SK-N-SH (cell line): ENCODE measurements at regions not wholly inside any gene's neighbourhood (a gene's known extent, or its start where the extent isn't known, plus 50 kb on each side); places are given as distances from the start of the nearest gene placed in this dataset.
A peak's percentile ranks its signal among the peaks of the same experiment; 100 is the strongest.

Experiments used
- CTCF ChIA-PET: fragments of 300-600, 350-600 bp; formaldehyde crosslinking; extraction: SDS; loops from one replicate; lab custom pipeline; 2021; lab: Yijun Ruan, JAX
- POLR2A ChIA-PET: fragments of 350-600 bp; sonication (Branson Sonifier 250); formaldehyde crosslinking; extraction: SDS; loops from one replicate; lab custom pipeline; 2020; ENCODE audit warnings: antibody characterized with exemption, inconsistent platforms; lab: Yijun Ruan, JAX
- DNase-seq: peaks from one replicate; pipeline ENCODE4 v3.0.0; 2012
- H2AFZ ChIP-seq: fragments of 200-600 bp; sonication (generic); 2 replicates; pipeline ENCODE4 v1.8.1; 2016; ENCODE audit warnings: antibody characterized with exemption, mild to moderate bottlenecking, low read depth
- H3F3A ChIP-seq: fragments of 200-600 bp; sonication (generic); replicated peaks from 2 replicates; pipeline ENCODE3; 2016; ENCODE audit warnings: antibody characterized with exemption, mild to moderate bottlenecking; ENCODE audit not compliant: insufficient read depth
- H3K27ac ChIP-seq, 2 experiments: fragments of 200-500 bp in 1 of 2; fragments of 200-600 bp in 1 of 2; sonication (Bioruptor generic) in 1 of 2; sonication (generic), shearing (Covaris generic) in 1 of 2; 2 replicates each; pipeline versions ENCODE4 v1.5.1 to v1.6.1; 2014 to 2016; ENCODE audit warnings: low read depth in 2 of 2, inconsistent platforms in 1 of 2, low read length in 1 of 2, mild to moderate bottlenecking in 1 of 2, mixed read lengths in 1 of 2
- H3K27me3 ChIP-seq: fragments of 200-600 bp; sonication (generic), shearing (Covaris generic); 2 replicates; pipeline ENCODE4 v1.6.1; 2016; ENCODE audit warnings: mixed run types; ENCODE audit not compliant: insufficient read depth
- H3K36me3 ChIP-seq, 2 experiments: fragments of 200-500 bp in 1 of 2; fragments of 200-600 bp in 1 of 2; sonication (Bioruptor generic) in 1 of 2; sonication (generic) in 1 of 2; replicated peaks in 1 of 2; 2 replicates each; pipeline versions ENCODE3 to v1.5.1; 2014 to 2016; ENCODE audit warnings: low read length in 1 of 2, mild to moderate bottlenecking in 1 of 2; ENCODE audit not compliant: insufficient read depth in 2 of 2, control insufficient read depth in 1 of 2
- H3K4me1 ChIP-seq, 2 experiments: fragments of 200-500 bp in 1 of 2; fragments of 200-600 bp in 1 of 2; sonication (Bioruptor generic) in 1 of 2; sonication (generic), shearing (Covaris generic) in 1 of 2; 2 replicates each; pipeline versions ENCODE4 v1.5.1 to v1.6.1; 2014 to 2016; ENCODE audit warnings: low read depth in 1 of 2, low read length in 1 of 2, mixed run types in 1 of 2; ENCODE audit not compliant: insufficient read depth in 2 of 2, control insufficient read depth in 1 of 2
- H3K4me2 ChIP-seq: fragments of 200-600 bp; sonication (generic), shearing (Covaris generic); 2 replicates; pipeline ENCODE4 v1.6.1; 2017; ENCODE audit warnings: mixed run types
- H3K4me3 ChIP-seq, 2 experiments: fragments of 200-500 bp in 1 of 2; fragments of 200-600 bp in 1 of 2; sonication (Bioruptor generic) in 1 of 2; sonication (generic), shearing (Covaris generic) in 1 of 2; 2 replicates each; pipeline versions ENCODE4 v1.5.1 to v1.8.1; 2014 to 2016; ENCODE audit warnings: low read depth in 2 of 2, inconsistent platforms in 1 of 2, low read length in 1 of 2, mild to moderate bottlenecking in 1 of 2, mixed read lengths in 1 of 2, moderate library complexity in 1 of 2
- H3K79me2 ChIP-seq: fragments of 200-600 bp; sonication (generic); 2 replicates; pipeline ENCODE4 v1.8.1; 2017; ENCODE audit warnings: mild to moderate bottlenecking; ENCODE audit not compliant: insufficient read depth
- H3K9ac ChIP-seq: fragments of 200-600 bp; sonication (generic); 2 replicates; pipeline ENCODE4 v1.6.1; 2017; ENCODE audit warnings: mixed run types
- H3K9me2 ChIP-seq: fragments of 200-600 bp; sonication (generic); 2 replicates; pipeline ENCODE4 v1.6.1; 2017; ENCODE audit warnings: mixed run types
- H3K9me3 ChIP-seq: fragments of 200-600 bp; sonication (generic); 2 replicates; pipeline ENCODE4 v1.6.1; 2017; ENCODE audit warnings: mixed run types, mild to moderate bottlenecking, moderate library complexity
- H4K20me1 ChIP-seq: fragments of 200-600 bp; sonication (generic); 2 replicates; pipeline ENCODE4 v1.6.1; 2017; ENCODE audit warnings: mild to moderate bottlenecking, mixed run types; ENCODE audit not compliant: insufficient read depth
- ELF1 ChIP-seq: IDR thresholded peaks from 2 replicates; pipeline ENCODE4 v1.4.0; 2012
- FOSL2 ChIP-seq: IDR thresholded peaks from 2 replicates; pipeline ENCODE4 v1.4.0; 2012; ENCODE audit warnings: low read depth, mild to moderate bottlenecking, moderate library complexity, borderline replicate concordance
- FOXM1 ChIP-seq: IDR thresholded peaks from 2 replicates; pipeline ENCODE4 v1.4.0; 2012; ENCODE audit warnings: low read depth, mild to moderate bottlenecking
- GABPA ChIP-seq: IDR thresholded peaks from 2 replicates; pipeline ENCODE4 v1.4.0; 2012; ENCODE audit warnings: low read depth, mild to moderate bottlenecking
- POLR2AphosphoS5 ChIP-seq: IDR thresholded peaks from 2 replicates; pipeline ENCODE4 v1.6.1; 2012; ENCODE audit warnings: low read depth, low read length
- RXRA ChIP-seq: IDR thresholded peaks from 2 replicates; pipeline ENCODE4 v1.4.0; 2012; ENCODE audit warnings: low read depth, mild to moderate bottlenecking, borderline replicate concordance
- SMC3 ChIP-seq: IDR thresholded peaks from 2 replicates; pipeline ENCODE4 v1.6.1; 2012; ENCODE audit warnings: low read depth, low read length, improper control_type of control experiment
- TAF1 ChIP-seq: IDR thresholded peaks from 2 replicates; pipeline ENCODE4 v1.6.1; 2012; ENCODE audit warnings: low read depth, mild to moderate bottlenecking, low read length, moderate library complexity, borderline replicate concordance
- WGBS: methylation state at CpG from one replicate; pipeline ENCODE4 v1.1.6; 2017; ENCODE audit warnings: low lambda C conversion rate; 5-methylcytosine and 5-hydroxymethylcytosine counted together
- TF ChIP-seq, protein P1 (sequence below): IDR thresholded peaks from 2 replicates; pipeline ENCODE4 v1.4.0; 2012; ENCODE audit warnings: low read depth, borderline replicate concordance
- TF ChIP-seq, protein P2 (sequence below): fragments of 150-350 bp; IDR thresholded peaks from 2 replicates; pipeline ENCODE4 v1.6.1; 2016; ENCODE audit warnings: mild to moderate bottlenecking, low read depth, low read length
- TF ChIP-seq, protein P3 (sequence below): fragments of 150-350 bp; IDR thresholded peaks from 2 replicates; pipeline ENCODE4 v1.6.1; 2017; ENCODE audit warnings: antibody characterized with exemption, low read length, low read depth, borderline replicate concordance
- TF ChIP-seq, protein P4 (sequence below): IDR thresholded peaks from 2 replicates; pipeline ENCODE4 v1.6.1; 2012; ENCODE audit warnings: mild to moderate bottlenecking, low read depth, low read length, moderate library complexity

DNA sequence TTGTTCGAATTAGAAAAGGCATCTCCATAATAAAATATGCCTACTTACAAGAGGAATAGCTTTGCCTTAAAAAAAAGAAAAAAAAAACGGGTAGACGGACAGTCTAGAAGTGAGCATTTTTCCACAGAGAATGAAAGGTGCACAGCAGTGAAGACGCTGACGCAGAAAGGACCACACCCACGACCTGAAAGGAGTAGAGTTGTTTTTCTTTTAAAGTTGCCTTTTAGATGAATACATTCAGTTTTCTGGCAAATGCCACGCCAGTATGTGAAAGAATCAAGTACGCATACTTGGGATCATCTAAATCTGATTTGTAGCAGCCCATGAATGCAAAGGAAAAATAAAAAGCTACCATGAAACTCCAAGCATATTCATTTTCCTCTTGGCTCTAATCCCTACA is 809.2 kb upstream of the SOX11 start:
- TF ChIP-seq, protein P1, sequence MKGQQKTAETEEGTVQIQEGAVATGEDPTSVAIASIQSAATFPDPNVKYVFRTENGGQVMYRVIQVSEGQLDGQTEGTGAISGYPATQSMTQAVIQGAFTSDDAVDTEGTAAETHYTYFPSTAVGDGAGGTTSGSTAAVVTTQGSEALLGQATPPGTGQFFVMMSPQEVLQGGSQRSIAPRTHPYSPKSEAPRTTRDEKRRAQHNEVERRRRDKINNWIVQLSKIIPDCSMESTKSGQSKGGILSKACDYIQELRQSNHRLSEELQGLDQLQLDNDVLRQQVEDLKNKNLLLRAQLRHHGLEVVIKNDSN, result no peak
- TF ChIP-seq, protein P2, sequence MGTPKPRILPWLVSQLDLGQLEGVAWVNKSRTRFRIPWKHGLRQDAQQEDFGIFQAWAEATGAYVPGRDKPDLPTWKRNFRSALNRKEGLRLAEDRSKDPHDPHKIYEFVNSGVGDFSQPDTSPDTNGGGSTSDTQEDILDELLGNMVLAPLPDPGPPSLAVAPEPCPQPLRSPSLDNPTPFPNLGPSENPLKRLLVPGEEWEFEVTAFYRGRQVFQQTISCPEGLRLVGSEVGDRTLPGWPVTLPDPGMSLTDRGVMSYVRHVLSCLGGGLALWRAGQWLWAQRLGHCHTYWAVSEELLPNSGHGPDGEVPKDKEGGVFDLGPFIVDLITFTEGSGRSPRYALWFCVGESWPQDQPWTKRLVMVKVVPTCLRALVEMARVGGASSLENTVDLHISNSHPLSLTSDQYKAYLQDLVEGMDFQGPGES, result no peak
- TF ChIP-seq FOSL2 (no peak), POLR2AphosphoS5 (no peak), ELF1 (no peak), RXRA (no peak), SMC3 (no peak), TAF1 (no peak), GABPA (no peak)
- TF ChIP-seq, protein P3, sequence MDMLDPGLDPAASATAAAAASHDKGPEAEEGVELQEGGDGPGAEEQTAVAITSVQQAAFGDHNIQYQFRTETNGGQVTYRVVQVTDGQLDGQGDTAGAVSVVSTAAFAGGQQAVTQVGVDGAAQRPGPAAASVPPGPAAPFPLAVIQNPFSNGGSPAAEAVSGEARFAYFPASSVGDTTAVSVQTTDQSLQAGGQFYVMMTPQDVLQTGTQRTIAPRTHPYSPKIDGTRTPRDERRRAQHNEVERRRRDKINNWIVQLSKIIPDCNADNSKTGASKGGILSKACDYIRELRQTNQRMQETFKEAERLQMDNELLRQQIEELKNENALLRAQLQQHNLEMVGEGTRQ, result no peak
- TF ChIP-seq, all 33 proteins: peak for 0
- H3K4me3 ChIP-seq, result no peak overlapping the region
- H2AFZ ChIP-seq, result no peak overlapping the region
- H3F3A ChIP-seq, result no peaks in the 10 kb centered on the region
- no peaks in the 10 kb centered on the region for H3K36me3 ChIP-seq
- no peaks in the 10 kb centered on the region for H3K9me3 ChIP-seq
- no peaks in the 10 kb centered on the region for H4K20me1 ChIP-seq
- POLR2A ChIA-PET, result interaction anchor here (0.7 kb wide), 1 partner anchor 26 kb away, joined by 3 read pairs; no protein-coding TSS in a partner anchor
- no peak overlapping the region for H3K9ac ChIP-seq
- H3K4me1 ChIP-seq, result no peaks in the 10 kb centered on the region; a peak in 1 of 4 replicates
- H3K27me3 ChIP-seq, result no peaks in the 10 kb centered on the region
- no peak overlapping the region for H3K4me2 ChIP-seq
- WGBS, result 42% methylated on average over 8 of the region's 8 CpGs
- no peak for DNase-seq
- no peaks in the 10 kb centered on the region for H3K9me2 ChIP-seq
- no peaks in the 10 kb centered on the region for H3K79me2 ChIP-seq
- CTCF ChIA-PET, result interaction anchor here (0.6 kb wide), 1 partner anchor 1773 kb away, joined by 3 read pairs; no protein-coding TSS in a partner anchor
- H3K27ac ChIP-seq, result no peak overlapping the region

DNA sequence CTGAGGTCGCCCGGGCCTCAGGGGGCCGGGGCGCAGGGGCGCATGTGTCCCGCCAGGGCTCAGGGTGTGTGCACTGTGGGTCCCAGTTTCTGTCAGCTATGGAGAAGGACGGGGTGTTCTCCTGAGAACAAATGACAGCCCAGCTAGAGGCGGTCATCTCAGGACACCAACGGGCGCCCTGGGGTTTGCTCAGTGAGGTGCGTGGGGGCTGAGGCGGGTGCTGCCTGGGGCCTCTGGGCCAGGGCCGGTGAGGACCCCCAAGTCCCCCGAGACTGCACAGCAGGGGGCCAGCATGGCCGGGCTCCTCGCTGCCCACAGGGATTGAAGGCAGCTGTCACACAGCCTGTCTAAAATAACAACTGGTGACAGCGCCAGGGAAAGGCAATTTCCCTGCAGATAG is 808.8 kb upstream of the SOX11 start:
- CTCF ChIA-PET, result interaction anchor here (0.6 kb wide), 1 partner anchor 1773 kb away, joined by 3 read pairs; no protein-coding TSS in a partner anchor
- TF ChIP-seq, protein P4, sequence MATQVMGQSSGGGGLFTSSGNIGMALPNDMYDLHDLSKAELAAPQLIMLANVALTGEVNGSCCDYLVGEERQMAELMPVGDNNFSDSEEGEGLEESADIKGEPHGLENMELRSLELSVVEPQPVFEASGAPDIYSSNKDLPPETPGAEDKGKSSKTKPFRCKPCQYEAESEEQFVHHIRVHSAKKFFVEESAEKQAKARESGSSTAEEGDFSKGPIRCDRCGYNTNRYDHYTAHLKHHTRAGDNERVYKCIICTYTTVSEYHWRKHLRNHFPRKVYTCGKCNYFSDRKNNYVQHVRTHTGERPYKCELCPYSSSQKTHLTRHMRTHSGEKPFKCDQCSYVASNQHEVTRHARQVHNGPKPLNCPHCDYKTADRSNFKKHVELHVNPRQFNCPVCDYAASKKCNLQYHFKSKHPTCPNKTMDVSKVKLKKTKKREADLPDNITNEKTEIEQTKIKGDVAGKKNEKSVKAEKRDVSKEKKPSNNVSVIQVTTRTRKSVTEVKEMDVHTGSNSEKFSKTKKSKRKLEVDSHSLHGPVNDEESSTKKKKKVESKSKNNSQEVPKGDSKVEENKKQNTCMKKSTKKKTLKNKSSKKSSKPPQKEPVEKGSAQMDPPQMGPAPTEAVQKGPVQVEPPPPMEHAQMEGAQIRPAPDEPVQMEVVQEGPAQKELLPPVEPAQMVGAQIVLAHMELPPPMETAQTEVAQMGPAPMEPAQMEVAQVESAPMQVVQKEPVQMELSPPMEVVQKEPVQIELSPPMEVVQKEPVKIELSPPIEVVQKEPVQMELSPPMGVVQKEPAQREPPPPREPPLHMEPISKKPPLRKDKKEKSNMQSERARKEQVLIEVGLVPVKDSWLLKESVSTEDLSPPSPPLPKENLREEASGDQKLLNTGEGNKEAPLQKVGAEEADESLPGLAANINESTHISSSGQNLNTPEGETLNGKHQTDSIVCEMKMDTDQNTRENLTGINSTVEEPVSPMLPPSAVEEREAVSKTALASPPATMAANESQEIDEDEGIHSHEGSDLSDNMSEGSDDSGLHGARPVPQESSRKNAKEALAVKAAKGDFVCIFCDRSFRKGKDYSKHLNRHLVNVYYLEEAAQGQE, result no peak
- no peak for TF ChIP-seq FOXM1
- TF ChIP-seq, protein P2, result no peak
- 47% methylated on average over 8 of the region's 17 CpGs for WGBS

More for the DNA sequence above, 808.8 kb upstream of the SOX11 start:
- DNase-seq, result peak; percentile 16
- no peaks in the 10 kb centered on the region for H4K20me1 ChIP-seq
- no peak overlapping the region for H3K27ac ChIP-seq
- no peak overlapping the region for H3K9ac ChIP-seq
- no peaks in the 10 kb centered on the region for H3F3A ChIP-seq
- H3K9me3 ChIP-seq, result no peaks in the 10 kb centered on the region
- no peak overlapping the region for H3K4me3 ChIP-seq
- no peaks in the 10 kb centered on the region for H3K9me2 ChIP-seq
- H3K27me3 ChIP-seq, result no peaks in the 10 kb centered on the region
- POLR2A ChIA-PET, result interaction anchor here (0.7 kb wide), 1 partner anchor 26 kb away, joined by 3 read pairs; no protein-coding TSS in a partner anchor
- no peak overlapping the region for H3K4me2 ChIP-seq
- H3K79me2 ChIP-seq, result no peaks in the 10 kb centered on the region
- H2AFZ ChIP-seq, result no peak overlapping the region
- H3K4me1 ChIP-seq, result no peaks in the 10 kb centered on the region; a peak in 1 of 4 replicates
- H3K36me3 ChIP-seq, result no peaks in the 10 kb centered on the region
